H9 (cell line): ENCODE measurements at regions not wholly inside any gene's neighbourhood (a gene's known extent, or its start where the extent isn't known, plus 50 kb on each side); places are given as distances from the start of the nearest gene placed in this dataset.

Experiments
- DNase-seq: peaks from one replicate; pipeline ENCODE4 v3.0.0-alpha.2; 2017
- H2AFZ ChIP-seq: one replicate; pipeline ENCODE4 v1.6.1; 2013; ENCODE audit warnings: mild to moderate bottlenecking, low read length, control low read depth, moderate library complexity
- H2AK5ac ChIP-seq: 2 replicates; pipeline ENCODE4 v1.6.1; 2013; ENCODE audit warnings: low read length, control low read depth, mixed read lengths; ENCODE audit not compliant: insufficient read length
- H2BK120ac ChIP-seq: one replicate; pipeline ENCODE4 v1.6.1; 2013; ENCODE audit warnings: low read depth, mild to moderate bottlenecking, low read length, control low read depth, inconsistent platforms; ENCODE audit not compliant: poor library complexity, severe bottlenecking
- H2BK12ac ChIP-seq: 2 replicates; pipeline ENCODE4 v1.6.1; 2013; ENCODE audit warnings: low read length, control low read depth, mixed read lengths, low read depth; ENCODE audit not compliant: insufficient read length
- H2BK15ac ChIP-seq: 2 replicates; pipeline ENCODE4 v1.6.1; 2013; ENCODE audit warnings: low read depth, low read length, control low read depth
- H2BK20ac ChIP-seq: one replicate; pipeline ENCODE4 v1.6.1; 2013; ENCODE audit warnings: low read depth, mild to moderate bottlenecking, low read length, control low read depth, inconsistent platforms; ENCODE audit not compliant: poor library complexity, severe bottlenecking
- H2BK5ac ChIP-seq: 2 replicates; pipeline ENCODE4 v1.6.1; 2013; ENCODE audit warnings: low read length, control low read depth, mixed read lengths; ENCODE audit not compliant: insufficient read length
- H3K14ac ChIP-seq: 2 replicates; pipeline ENCODE4 v1.6.1; 2013; ENCODE audit warnings: low read length, control low read depth; ENCODE audit not compliant: insufficient read depth
- H3K18ac ChIP-seq: 2 replicates; pipeline ENCODE4 v1.6.1; 2013; ENCODE audit warnings: low read depth, mild to moderate bottlenecking, mixed read lengths, low read length, control low read depth; ENCODE audit not compliant: insufficient read length
- H3K23ac ChIP-seq: 2 replicates; pipeline ENCODE4 v1.6.1; 2013; ENCODE audit warnings: low read length, control low read depth, mixed read lengths, low read depth; ENCODE audit not compliant: insufficient read length
- H3K23me2 ChIP-seq: 2 replicates; pipeline ENCODE4 v1.6.1; 2013; ENCODE audit warnings: low read depth, mild to moderate bottlenecking, mixed read lengths, low read length, control low read depth; ENCODE audit not compliant: insufficient read length, poor library complexity, severe bottlenecking
- H3K27ac ChIP-seq: 2 replicates; pipeline ENCODE4 v1.5.1; 2013; ENCODE audit warnings: low read length, control low read depth, mixed read lengths, low read depth; ENCODE audit not compliant: insufficient read length
- H3K27me3 ChIP-seq: 2 replicates; pipeline ENCODE4 v1.6.1; 2013; ENCODE audit warnings: low read length, control low read depth, inconsistent platforms; ENCODE audit not compliant: insufficient read depth
- H3K4ac ChIP-seq: 2 replicates; pipeline ENCODE4 v1.6.1; 2013; ENCODE audit warnings: low read depth, mild to moderate bottlenecking, control low read depth, inconsistent platforms, low read length, moderate library complexity
- H3K4me1 ChIP-seq: 2 replicates; pipeline ENCODE4 v1.6.1; 2013; ENCODE audit warnings: low read length, control low read depth, inconsistent platforms; ENCODE audit not compliant: insufficient read depth
- H3K4me2 ChIP-seq: 2 replicates; pipeline ENCODE4 v1.6.1; 2013; ENCODE audit warnings: low read length, control low read depth, mixed read lengths; ENCODE audit not compliant: insufficient read length, insufficient read depth
- H3K56ac ChIP-seq: 2 replicates; pipeline ENCODE4 v1.6.1; 2013; ENCODE audit warnings: low read depth, mild to moderate bottlenecking, mixed read lengths, low read length, control low read depth; ENCODE audit not compliant: insufficient read length
- H3K79me1 ChIP-seq: 2 replicates; pipeline ENCODE4 v1.6.1; 2013; ENCODE audit warnings: low read depth, mild to moderate bottlenecking, moderate library complexity, low read length, control low read depth, inconsistent platforms; ENCODE audit not compliant: insufficient read depth, poor library complexity, severe bottlenecking
- H3K79me2 ChIP-seq: 2 replicates; pipeline ENCODE4 v1.6.1; 2013; ENCODE audit warnings: low read length, control low read depth, inconsistent platforms; ENCODE audit not compliant: insufficient read depth
- H3K9ac ChIP-seq: 2 replicates; pipeline ENCODE4 v1.6.1; 2013; ENCODE audit warnings: low read length, control low read depth, mixed read lengths; ENCODE audit not compliant: insufficient read length; ENCODE audit errors: extremely low read depth
- H3K9me3 ChIP-seq: one replicate; pipeline ENCODE4 v1.6.1; 2013; ENCODE audit warnings: low read depth, low read length, inconsistent platforms; ENCODE audit not compliant: control insufficient read depth
- H3T11ph ChIP-seq: one replicate; pipeline ENCODE4 v1.6.1; 2013; ENCODE audit warnings: mild to moderate bottlenecking, low read length, control low read depth, inconsistent platforms
- H4K20me1 ChIP-seq: one replicate; pipeline ENCODE4 v1.6.1; 2013; ENCODE audit not compliant: control insufficient read depth, insufficient read length, insufficient read depth
- H4K5ac ChIP-seq: 2 replicates; pipeline ENCODE4 v1.6.1; 2013; ENCODE audit warnings: low read depth, mild to moderate bottlenecking, mixed read lengths, low read length, control low read depth; ENCODE audit not compliant: insufficient read length
- H4K8ac ChIP-seq: replicated peaks from 2 replicates; pipeline ENCODE4 v1.6.1; 2013; ENCODE audit warnings: low read length, control low read depth, mixed read lengths, low read depth; ENCODE audit not compliant: insufficient read length
- H4K91ac ChIP-seq: 2 replicates; pipeline ENCODE4 v1.6.1; 2013; ENCODE audit warnings: low read depth, mild to moderate bottlenecking, moderate library complexity, mixed read lengths, low read length, control low read depth; ENCODE audit not compliant: insufficient read length
- H3K27ac Mint-ChIP-seq, 3 experiments: 2 replicates in 2 of 3; 3 replicates in 1 of 3; pipeline ENCODE4 v1.8.0; 2020 to 2021; ENCODE audit warnings: mixed read lengths in 3 of 3, mild to moderate bottlenecking in 1 of 3, moderate library complexity in 1 of 3
- H3K27me3 Mint-ChIP-seq: 2 replicates; pipeline ENCODE4 v1.8.0; 2021; ENCODE audit warnings: low read depth, mild to moderate bottlenecking, moderate library complexity, mixed read lengths
- H3K36me3 Mint-ChIP-seq, 3 experiments: 2 replicates in 2 of 3; 3 replicates in 1 of 3; pipeline ENCODE4 v1.8.0; 2020 to 2021; ENCODE audit warnings: low read depth in 3 of 3, mixed read lengths in 3 of 3; ENCODE audit not compliant: insufficient read depth in 1 of 3
- H3K4me1 Mint-ChIP-seq, 2 experiments: 2 replicates each; pipeline ENCODE4 v1.8.0; 2020; ENCODE audit warnings: mixed read lengths in 2 of 2
- H3K4me3 Mint-ChIP-seq, 2 experiments: 2 replicates in 1 of 2; 3 replicates in 1 of 2; pipeline ENCODE4 v1.8.0; 2020 to 2021; ENCODE audit warnings: mild to moderate bottlenecking in 2 of 2, mixed read lengths in 2 of 2, moderate library complexity in 1 of 2
- H3K9me3 Mint-ChIP-seq, 2 experiments: 2 replicates in 1 of 2; 3 replicates in 1 of 2; pipeline ENCODE4 v1.8.0; 2020; ENCODE audit warnings: mild to moderate bottlenecking in 2 of 2, mixed read lengths in 2 of 2, moderate library complexity in 1 of 2
- WGBS: extraction: QIAGEN DNeasy Blood & Tissue Kit; methylation state at CpG from one replicate; pipeline ENCODE4 v1.1.7; 2013; ENCODE audit warnings: missing lambda C conversion rate, low lambda C conversion rate, mixed read lengths; ENCODE audit not compliant: insufficient read length; ENCODE audit errors: extremely low coverage; 5-methylcytosine and 5-hydroxymethylcytosine counted together
- TF ChIP-seq, protein P1 (sequence below): fragments of 200-600 bp; sonication (generic); conservative IDR thresholded peaks from 3 replicates; pipeline ENCODE4 v1.8.0; 2021; ENCODE audit warnings: antibody characterized with exemption, mild to moderate bottlenecking

DNA sequence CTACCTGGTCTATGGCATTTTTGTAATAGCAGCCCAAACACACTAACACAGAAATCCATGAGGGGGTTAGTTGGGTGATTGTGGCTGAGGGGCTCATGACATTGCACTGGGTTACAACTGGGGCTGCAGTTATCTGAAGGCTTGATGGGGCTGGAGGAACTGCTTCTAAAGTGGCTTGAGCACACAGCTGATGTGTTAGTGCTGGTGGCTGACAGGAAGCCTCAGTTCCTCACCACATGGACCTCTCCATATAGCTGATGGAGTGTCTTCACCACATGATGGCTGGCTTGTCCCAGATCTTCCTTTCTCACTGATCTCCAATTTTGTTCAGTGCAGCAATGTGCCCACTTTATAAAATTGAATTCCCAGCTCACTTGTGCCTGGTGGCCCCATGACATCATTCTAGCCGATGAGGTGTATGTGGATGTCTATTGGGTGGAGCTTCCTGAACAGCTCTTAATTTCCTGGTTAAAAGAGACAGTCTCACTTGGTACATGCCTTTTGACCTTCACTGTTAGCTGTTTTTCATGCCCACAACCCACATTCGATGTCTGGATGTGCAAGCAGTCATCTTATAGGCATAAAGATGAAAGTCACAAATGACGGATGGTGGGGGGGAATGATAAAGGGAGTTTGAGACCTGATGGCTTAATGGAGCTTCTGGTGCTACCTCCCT lies 166.9 kb upstream of the BMPER start:
- Histone ChIP-seq H2AFZ (no peak overlapping the region), H2BK5ac (no peak overlapping the region), H3K4ac (no peak overlapping the region), H4K20me1 (no peaks in the 10 kb centered on the region), H3T11ph (no peak overlapping the region), H3K79me1 (no peaks in the 10 kb centered on the region), H4K8ac (no peak overlapping the region), H2BK120ac (no peak overlapping the region), H2BK20ac (no peak overlapping the region), H3K23ac (no peak overlapping the region), H3K27ac (no peak overlapping the region), H3K4me1 (peaks cover 5% of the 10 kb centered on the region; the same call in 1 of the 2 replicates), H2BK15ac (no peak overlapping the region), H3K14ac (no peak overlapping the region), H3K27me3 (no peaks in the 10 kb centered on the region), H3K4me2 (no peak overlapping the region), H3K9ac (no peak overlapping the region), H3K18ac (no peak overlapping the region), H3K9me3 (no peaks in the 10 kb centered on the region), H2AK5ac (no peak overlapping the region), H4K91ac (no peak overlapping the region), H3K56ac (no peak overlapping the region), H3K23me2 (no peaks in the 10 kb centered on the region), H3K79me2 (no peaks in the 10 kb centered on the region), H2BK12ac (no peak overlapping the region), H4K5ac (no peak overlapping the region)
- TF ChIP-seq, protein P1, sequence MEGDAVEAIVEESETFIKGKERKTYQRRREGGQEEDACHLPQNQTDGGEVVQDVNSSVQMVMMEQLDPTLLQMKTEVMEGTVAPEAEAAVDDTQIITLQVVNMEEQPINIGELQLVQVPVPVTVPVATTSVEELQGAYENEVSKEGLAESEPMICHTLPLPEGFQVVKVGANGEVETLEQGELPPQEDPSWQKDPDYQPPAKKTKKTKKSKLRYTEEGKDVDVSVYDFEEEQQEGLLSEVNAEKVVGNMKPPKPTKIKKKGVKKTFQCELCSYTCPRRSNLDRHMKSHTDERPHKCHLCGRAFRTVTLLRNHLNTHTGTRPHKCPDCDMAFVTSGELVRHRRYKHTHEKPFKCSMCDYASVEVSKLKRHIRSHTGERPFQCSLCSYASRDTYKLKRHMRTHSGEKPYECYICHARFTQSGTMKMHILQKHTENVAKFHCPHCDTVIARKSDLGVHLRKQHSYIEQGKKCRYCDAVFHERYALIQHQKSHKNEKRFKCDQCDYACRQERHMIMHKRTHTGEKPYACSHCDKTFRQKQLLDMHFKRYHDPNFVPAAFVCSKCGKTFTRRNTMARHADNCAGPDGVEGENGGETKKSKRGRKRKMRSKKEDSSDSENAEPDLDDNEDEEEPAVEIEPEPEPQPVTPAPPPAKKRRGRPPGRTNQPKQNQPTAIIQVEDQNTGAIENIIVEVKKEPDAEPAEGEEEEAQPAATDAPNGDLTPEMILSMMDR: no peak
- Mint-ChIP-seq H3K4me1 (peaks cover 6 to 13% of the 10 kb centered on the region in 2 experiments; a peak in 3 of 4 replicates), H3K27ac (no peak overlapping the region), H3K9me3 (no peaks in the 10 kb centered on the region), H3K36me3 (no peaks in the 10 kb centered on the region), H3K4me3 (no peak overlapping the region), H3K27me3 (peaks cover 2% of the 10 kb centered on the region)
- no CpG with 5 or more reads among the region's 3 CpGs for WGBS
- no peak for DNase-seq
